GM23248 (cell line): ENCODE measurements at regions not wholly inside any gene's neighbourhood (a gene's known extent, or its start where the extent isn't known, plus 50 kb on each side); places are given as distances from the start of the nearest gene placed in this dataset.
"Not testable (repeated sequence)": the region's sequence is repeated elsewhere in the genome, so short reads cannot be mapped to it uniquely, and the experiment has no call there.

Experiments
- DNase-seq: peaks from one replicate; pipeline ENCODE4 v3.0.0-alpha.2; 2015
- H2AFZ ChIP-seq: fragments of 200-600 bp; sonication (generic); 2 replicates; pipeline ENCODE4 v1.6.1; 2016; ENCODE audit warnings: antibody characterized with exemption
- H3F3A ChIP-seq: fragments of 200-600 bp; sonication (generic); 2 replicates; pipeline ENCODE4 v1.6.1; 2016; ENCODE audit warnings: mild to moderate bottlenecking, antibody characterized with exemption, mixed run types; ENCODE audit not compliant: insufficient read depth
- H3K27ac ChIP-seq: fragments of 200-600 bp; sonication (generic); 2 replicates; pipeline ENCODE4 v1.5.1; 2016; ENCODE audit warnings: mild to moderate bottlenecking
- H3K27me3 ChIP-seq: fragments of 200-600 bp; sonication (generic); replicated peaks from 2 replicates; pipeline ENCODE4 v1.6.1; 2016; ENCODE audit warnings: mild to moderate bottlenecking; ENCODE audit not compliant: insufficient read depth
- H3K36me3 ChIP-seq: fragments of 200-600 bp; sonication (generic); 2 replicates; pipeline ENCODE4 v1.6.1; 2016; ENCODE audit warnings: low read depth, mild to moderate bottlenecking
- H3K4me1 ChIP-seq: fragments of 200-600 bp; sonication (generic); 2 replicates; pipeline ENCODE4 v1.6.1; 2016; ENCODE audit warnings: mild to moderate bottlenecking; ENCODE audit not compliant: insufficient read depth
- H3K4me2 ChIP-seq: fragments of 200-600 bp; sonication (generic); one replicate; pipeline ENCODE4 v1.6.1; 2016; ENCODE audit warnings: mild to moderate bottlenecking; ENCODE audit not compliant: unreplicated experiment
- H3K4me3 ChIP-seq: fragments of 200-600 bp; sonication (generic); 2 replicates; pipeline ENCODE4 v1.5.1; 2016; ENCODE audit warnings: mild to moderate bottlenecking
- H3K79me2 ChIP-seq: fragments of 200-600 bp; sonication (generic); 2 replicates; pipeline ENCODE4 v1.6.1; 2016; ENCODE audit warnings: mild to moderate bottlenecking; ENCODE audit not compliant: insufficient read depth
- H3K9ac ChIP-seq: fragments of 200-600 bp; sonication (generic); 2 replicates; pipeline ENCODE4 v1.6.1; 2016; ENCODE audit warnings: mild to moderate bottlenecking
- H3K9me2 ChIP-seq: fragments of 200-600 bp; sonication (generic); 2 replicates; pipeline ENCODE4 v1.6.1; 2016; ENCODE audit warnings: mixed run types, mild to moderate bottlenecking, moderate library complexity; ENCODE audit not compliant: insufficient read depth
- H3K9me3 ChIP-seq: fragments of 200-600 bp; sonication (generic); one replicate; pipeline ENCODE4 v1.6.1; 2017; ENCODE audit warnings: low read depth
- H4K20me1 ChIP-seq: fragments of 200-600 bp; sonication (generic); 2 replicates; pipeline ENCODE4 v1.6.0; 2016; ENCODE audit not compliant: insufficient read depth
- EZH2 ChIP-seq: fragments of 200-600 bp; sonication (generic); IDR thresholded peaks from 2 replicates; pipeline ENCODE4 v1.6.1; 2018; ENCODE audit warnings: antibody characterized with exemption, mild to moderate bottlenecking; ENCODE audit not compliant: insufficient read depth, poor library complexity, severe bottlenecking
- EZH2phosphoT487 ChIP-seq: fragments of 200-600 bp; sonication (generic); IDR thresholded peaks from 2 replicates; pipeline ENCODE4 v1.6.1; 2018; ENCODE audit warnings: antibody characterized with exemption, moderate library complexity, mild to moderate bottlenecking, low read depth; ENCODE audit not compliant: insufficient read depth
- WGBS, 2 experiments: methylation state at CpG; one replicate each; pipeline ENCODE4 v1.1.6; 2015 to 2017; ENCODE audit warnings: low lambda C conversion rate in 2 of 2, low coverage in 1 of 2; ENCODE audit errors: missing lambda C conversion rate in 2 of 2; 5-methylcytosine and 5-hydroxymethylcytosine counted together
- in situ Hi-C: fragments of 300-500 bp; cut with MboI; formaldehyde crosslinking; loops from 2 replicates; pipeline ENCODE4 v1.15.0; 2020

- no peaks in the 10 kb centered on the region for H3F3A ChIP-seq
- H3K27ac ChIP-seq = no peak overlapping the region
- in situ Hi-C loops = no loop called here
- H3K27me3 ChIP-seq = no peaks in the 10 kb centered on the region
- no peak overlapping the region for H3K9ac ChIP-seq
- DNase-seq = no peak
- no peaks in the 10 kb centered on the region for H3K79me2 ChIP-seq
- TF ChIP-seq EZH2 = no peak
- no peak for TF ChIP-seq EZH2phosphoT487
- no peak overlapping the region for H2AFZ ChIP-seq
- no peaks in the 10 kb centered on the region for H3K36me3 ChIP-seq
- 0% methylated on average over 1 of the region's 1 CpG for WGBS, 2 experiments
- H3K9me3 ChIP-seq = no peaks in the 10 kb centered on the region
- no peak overlapping the region for H3K4me2 ChIP-seq
- no peak overlapping the region for H3K4me3 ChIP-seq
- no peaks in the 10 kb centered on the region for H4K20me1 ChIP-seq
- no peaks in the 10 kb centered on the region for H3K9me2 ChIP-seq
- no peaks in the 10 kb centered on the region for H3K4me1 ChIP-seq
These were observed 167.1 kb upstream of the OLFM3 start for GRCh38 chr1:102163799-102164198.

GRCh38 chr1:102151242-102151641 lies 154.5 kb upstream of the OLFM3 start:
- H3K36me3 ChIP-seq = no peaks in the 10 kb centered on the region
- H3K9me3 ChIP-seq = no peaks in the 10 kb centered on the region
- H3F3A ChIP-seq = no peaks in the 10 kb centered on the region
- H3K9ac ChIP-seq = no peak overlapping the region
- no peak overlapping the region for H3K4me2 ChIP-seq
- no peaks in the 10 kb centered on the region for H4K20me1 ChIP-seq
- no peaks in the 10 kb centered on the region for H3K79me2 ChIP-seq
- DNase-seq = no peak
- in situ Hi-C loops = no loop called here
- 3 to 14% methylated on average over 3 of the region's 3 CpGs for WGBS, 2 experiments
- H3K9me2 ChIP-seq = no peaks in the 10 kb centered on the region
- no peaks in the 10 kb centered on the region for H3K27me3 ChIP-seq
- TF ChIP-seq EZH2phosphoT487 (no peak), EZH2 (no peak)
- no peak overlapping the region for H3K27ac ChIP-seq
- no peak overlapping the region for H3K4me3 ChIP-seq
- H2AFZ ChIP-seq = no peak overlapping the region
- H3K4me1 ChIP-seq = no peaks in the 10 kb centered on the region

GRCh38 chr1:102120910-102121309 lies 124.2 kb upstream of the OLFM3 start:
- WGBS, 2 experiments = 19 to 20% methylated on average over 4 of the region's 4 CpGs
- Histone ChIP-seq H3K79me2 (no peaks in the 10 kb centered on the region), H3K27ac (no peak overlapping the region), H4K20me1 (no peaks in the 10 kb centered on the region), H3K9me2 (no peaks in the 10 kb centered on the region), H3K4me3 (no peak overlapping the region), H3K4me1 (no peaks in the 10 kb centered on the region), H3K9me3 (no peaks in the 10 kb centered on the region), H3K27me3 (no peaks in the 10 kb centered on the region), H3F3A (no peaks in the 10 kb centered on the region), H3K36me3 (no peaks in the 10 kb centered on the region), H2AFZ (no peak overlapping the region), H3K4me2 (no peak overlapping the region), H3K9ac (no peak overlapping the region)
- TF ChIP-seq EZH2phosphoT487 (no peak), EZH2 (no peak)
- no peak for DNase-seq
- in situ Hi-C loops = no loop called here

GRCh38 chr1:102118150-102118549 lies 121.4 kb upstream of the OLFM3 start:
- H3K9ac ChIP-seq = no peak overlapping the region
- H4K20me1 ChIP-seq = no peaks in the 10 kb centered on the region
- in situ Hi-C loops = no loop called here
- 9 to 10% methylated on average over 3 of the region's 3 CpGs for WGBS, 2 experiments
- H3K4me2 ChIP-seq = no peak overlapping the region
- H3K4me3 ChIP-seq = no peak overlapping the region
- no peak overlapping the region for H2AFZ ChIP-seq
- no peaks in the 10 kb centered on the region for H3K9me3 ChIP-seq
- H3K79me2 ChIP-seq = no peaks in the 10 kb centered on the region
- H3K27me3 ChIP-seq = no peaks in the 10 kb centered on the region
- DNase-seq = no peak
- H3F3A ChIP-seq = no peaks in the 10 kb centered on the region
- no peaks in the 10 kb centered on the region for H3K9me2 ChIP-seq
- no peak for TF ChIP-seq EZH2phosphoT487
- TF ChIP-seq EZH2 = no peak
- no peaks in the 10 kb centered on the region for H3K4me1 ChIP-seq
- no peaks in the 10 kb centered on the region for H3K36me3 ChIP-seq
- no peak overlapping the region for H3K27ac ChIP-seq

GRCh38 chr1:102110586-102110985 lies 113.9 kb upstream of the OLFM3 start:
- Histone ChIP-seq H3K9ac (no peak overlapping the region), H3K79me2 (no peaks in the 10 kb centered on the region), H3F3A (no peaks in the 10 kb centered on the region), H3K36me3 (no peaks in the 10 kb centered on the region), H3K4me1 (no peaks in the 10 kb centered on the region), H3K27ac (no peak overlapping the region), H2AFZ (no peak overlapping the region), H3K9me2 (no peaks in the 10 kb centered on the region), H3K4me3 (no peak overlapping the region), H3K27me3 (no peaks in the 10 kb centered on the region), H3K9me3 (no peaks in the 10 kb centered on the region), H3K4me2 (no peak overlapping the region), H4K20me1 (no peaks in the 10 kb centered on the region)
- in situ Hi-C loops = no loop called here
- TF ChIP-seq EZH2phosphoT487 = no peak
- TF ChIP-seq EZH2 = no peak
- no peak for DNase-seq
- WGBS, 2 experiments = 31% methylated on average over 3 of the region's 3 CpGs

DNA sequence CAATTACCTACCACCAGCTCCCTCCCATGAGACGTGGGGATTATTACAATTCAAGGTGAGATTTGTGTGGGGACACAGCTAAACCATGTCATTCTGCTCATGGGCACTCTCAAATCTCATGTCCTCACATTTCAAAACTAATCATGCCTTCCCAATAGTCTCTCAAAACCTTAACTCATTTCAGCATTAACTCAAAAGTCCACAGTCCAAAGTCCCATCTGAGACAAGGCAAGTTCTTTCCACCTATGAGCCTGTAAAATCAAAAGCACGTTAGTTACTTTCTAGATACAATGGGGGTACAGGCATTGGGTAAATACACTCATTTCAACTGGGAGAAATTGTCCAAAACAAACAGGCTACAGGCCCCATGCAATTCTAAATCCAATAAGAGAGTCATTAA lies 112.8 kb upstream of the OLFM3 start:
- H3K9me2 ChIP-seq, H3K9ac ChIP-seq, H3K4me2 ChIP-seq, H3K4me1 ChIP-seq, H3K27me3 ChIP-seq, H3K4me3 ChIP-seq, H3F3A ChIP-seq, H3K36me3 ChIP-seq, H3K79me2 ChIP-seq, H2AFZ ChIP-seq, in situ Hi-C loops, DNase-seq, H3K27ac ChIP-seq, H3K9me3 ChIP-seq, H4K20me1 ChIP-seq: not testable (repeated sequence)
- WGBS, 2 experiments = 0 to 4% methylated on average over 2 of the region's 2 CpGs
